22Rv1 (cell line): ENCODE measurements at regions not wholly inside any gene's neighbourhood (a gene's known extent, or its start where the extent isn't known, plus 50 kb on each side); places are given as distances from the start of the nearest gene placed in this dataset.

Source experiments
- ZFX ChIP-seq: fragments of 450-650 bp; IDR thresholded peaks from 2 replicates; pipeline ENCODE4 v1.6.1; 2017; ENCODE audit warnings: antibody characterized with exemption, borderline replicate concordance
- TF ChIP-seq, protein P1 (sequence below): fragments of 450-650 bp; IDR thresholded peaks from 2 replicates; pipeline ENCODE4 v1.5.1; 2017; ENCODE audit warnings: mild to moderate bottlenecking

DNA sequence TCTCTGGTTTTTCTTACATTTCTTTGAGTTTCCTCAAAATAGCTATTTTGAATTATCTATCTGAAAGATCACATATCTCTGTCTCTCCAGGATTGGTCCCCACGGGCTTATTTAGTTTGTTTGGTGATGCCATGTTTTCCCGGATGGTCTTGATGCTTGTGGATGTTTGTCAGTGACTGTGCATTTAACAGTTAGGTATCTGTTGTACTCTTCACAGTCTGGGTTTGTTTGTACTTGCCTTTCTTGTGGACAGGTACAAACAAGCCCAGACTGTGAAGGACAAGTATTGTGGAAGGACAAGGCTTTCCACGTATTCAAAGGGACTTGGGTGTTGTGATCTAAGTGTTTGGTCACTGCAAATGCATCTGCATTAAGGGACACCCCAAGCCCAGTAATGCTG, 49.9 kb upstream of the TOP1 start:
- TF ChIP-seq, protein P1, sequence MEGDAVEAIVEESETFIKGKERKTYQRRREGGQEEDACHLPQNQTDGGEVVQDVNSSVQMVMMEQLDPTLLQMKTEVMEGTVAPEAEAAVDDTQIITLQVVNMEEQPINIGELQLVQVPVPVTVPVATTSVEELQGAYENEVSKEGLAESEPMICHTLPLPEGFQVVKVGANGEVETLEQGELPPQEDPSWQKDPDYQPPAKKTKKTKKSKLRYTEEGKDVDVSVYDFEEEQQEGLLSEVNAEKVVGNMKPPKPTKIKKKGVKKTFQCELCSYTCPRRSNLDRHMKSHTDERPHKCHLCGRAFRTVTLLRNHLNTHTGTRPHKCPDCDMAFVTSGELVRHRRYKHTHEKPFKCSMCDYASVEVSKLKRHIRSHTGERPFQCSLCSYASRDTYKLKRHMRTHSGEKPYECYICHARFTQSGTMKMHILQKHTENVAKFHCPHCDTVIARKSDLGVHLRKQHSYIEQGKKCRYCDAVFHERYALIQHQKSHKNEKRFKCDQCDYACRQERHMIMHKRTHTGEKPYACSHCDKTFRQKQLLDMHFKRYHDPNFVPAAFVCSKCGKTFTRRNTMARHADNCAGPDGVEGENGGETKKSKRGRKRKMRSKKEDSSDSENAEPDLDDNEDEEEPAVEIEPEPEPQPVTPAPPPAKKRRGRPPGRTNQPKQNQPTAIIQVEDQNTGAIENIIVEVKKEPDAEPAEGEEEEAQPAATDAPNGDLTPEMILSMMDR, result no peak
- no peak for TF ChIP-seq ZFX
